Thyroid gland (tissue), 4 donors: ENCODE measurements at regions not wholly inside any gene's neighbourhood (a gene's known extent, or its start where the extent isn't known, plus 50 kb on each side); places are given as distances from the start of the nearest gene placed in this dataset.
"Not testable (repeated sequence)": the region's sequence is repeated elsewhere in the genome, so short reads cannot be mapped to it uniquely, and the experiment has no call there.

Experiments
- POLR2A ChIP-seq, 2 donors: fragments of 450-650 bp; IDR thresholded peaks; one replicate each; pipeline ENCODE4 v1.6.1; 2017; ENCODE audit warnings: antibody characterized with exemption in 2 of 2, mild to moderate bottlenecking in 2 of 2, moderate library complexity in 1 of 2
- TF ChIP-seq, protein P1 (sequence below), 6 experiments: fragments of 200-600 bp in 3 of 6; fragments of 450-650 bp in 3 of 6; sonication (generic) in 3 of 6; IDR thresholded peaks; one replicate each; pipeline ENCODE4 v1.5.1; 2016 to 2019; ENCODE audit warnings: antibody characterized with exemption in 6 of 6, mild to moderate bottlenecking in 2 of 6, inconsistent platforms in 1 of 6, moderate library complexity in 1 of 6

DNA sequence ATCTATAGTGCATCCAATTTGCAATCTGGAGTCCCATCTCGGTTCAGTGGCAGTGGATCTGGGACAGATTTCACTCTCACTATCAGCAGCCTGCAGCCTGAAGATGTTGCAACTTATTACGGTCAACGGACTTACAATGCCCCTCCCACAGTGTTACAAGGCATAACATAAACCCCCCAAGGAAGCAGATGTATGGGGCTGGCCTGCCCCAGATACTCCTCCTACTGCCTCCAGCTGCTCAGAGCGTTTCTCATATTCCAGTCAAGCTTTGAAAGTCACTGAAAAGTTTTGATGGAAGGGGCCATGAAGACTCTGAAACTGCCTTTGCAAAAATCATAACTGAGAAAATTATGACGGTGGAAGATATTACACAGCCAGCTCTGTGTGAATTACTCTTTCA lies 1193.6 kb downstream of the RPIA start:
- TF ChIP-seq POLR2A (IDR thresholded peaks at IDR 0.05) = not testable (repeated sequence)
- TF ChIP-seq, protein P1, sequence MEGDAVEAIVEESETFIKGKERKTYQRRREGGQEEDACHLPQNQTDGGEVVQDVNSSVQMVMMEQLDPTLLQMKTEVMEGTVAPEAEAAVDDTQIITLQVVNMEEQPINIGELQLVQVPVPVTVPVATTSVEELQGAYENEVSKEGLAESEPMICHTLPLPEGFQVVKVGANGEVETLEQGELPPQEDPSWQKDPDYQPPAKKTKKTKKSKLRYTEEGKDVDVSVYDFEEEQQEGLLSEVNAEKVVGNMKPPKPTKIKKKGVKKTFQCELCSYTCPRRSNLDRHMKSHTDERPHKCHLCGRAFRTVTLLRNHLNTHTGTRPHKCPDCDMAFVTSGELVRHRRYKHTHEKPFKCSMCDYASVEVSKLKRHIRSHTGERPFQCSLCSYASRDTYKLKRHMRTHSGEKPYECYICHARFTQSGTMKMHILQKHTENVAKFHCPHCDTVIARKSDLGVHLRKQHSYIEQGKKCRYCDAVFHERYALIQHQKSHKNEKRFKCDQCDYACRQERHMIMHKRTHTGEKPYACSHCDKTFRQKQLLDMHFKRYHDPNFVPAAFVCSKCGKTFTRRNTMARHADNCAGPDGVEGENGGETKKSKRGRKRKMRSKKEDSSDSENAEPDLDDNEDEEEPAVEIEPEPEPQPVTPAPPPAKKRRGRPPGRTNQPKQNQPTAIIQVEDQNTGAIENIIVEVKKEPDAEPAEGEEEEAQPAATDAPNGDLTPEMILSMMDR (IDR thresholded peaks at IDR 0.05) = not testable (repeated sequence)
